HFFc6 (cell line): ENCODE measurements at regions not wholly inside any gene's neighbourhood (a gene's known extent, or its start where the extent isn't known, plus 50 kb on each side); places are given as distances from the start of the nearest gene placed in this dataset.

Experiments
- DNase-seq: peaks from one replicate; pipeline ENCODE4 v3.0.0-alpha.2; 2018
- H3K27ac Mint-ChIP-seq: 2 replicates; pipeline ENCODE4 v1.8.0; 2020; ENCODE audit warnings: mild to moderate bottlenecking, mixed read lengths
- H3K27me3 Mint-ChIP-seq: 2 replicates; pipeline ENCODE4 v1.8.0; 2021; ENCODE audit warnings: mild to moderate bottlenecking, moderate library complexity, mixed read lengths; ENCODE audit not compliant: insufficient read depth
- H3K36me3 Mint-ChIP-seq: 2 replicates; pipeline ENCODE4 v1.8.0; 2021; ENCODE audit warnings: low read depth, mixed read lengths
- H3K4me1 Mint-ChIP-seq: 2 replicates; pipeline ENCODE4 v1.8.0; 2020; ENCODE audit warnings: low read depth, mixed read lengths
- H3K4me3 Mint-ChIP-seq: 2 replicates; pipeline ENCODE4 v1.8.0; 2020; ENCODE audit warnings: mild to moderate bottlenecking, moderate library complexity, mixed read lengths
- H3K9me3 Mint-ChIP-seq: 2 replicates; pipeline ENCODE4 v1.8.0; 2020; ENCODE audit warnings: mild to moderate bottlenecking, mixed read lengths
- CTCF ChIP-seq: fragments of 200-600 bp; sonication (generic); IDR thresholded peaks from 2 replicates; pipeline ENCODE4 v1.5.0; 2021; ENCODE audit warnings: antibody characterized with exemption, mild to moderate bottlenecking

GRCh38 chr5:61215996-61216395 lies 53.7 kb upstream of the SMIM15 start:
- Mint-ChIP-seq H3K36me3 (no peaks in the 10 kb centered on the region), H3K27ac (no peak overlapping the region), H3K9me3 (no peaks in the 10 kb centered on the region), H3K4me3 (no peak overlapping the region), H3K4me1 (no peaks in the 10 kb centered on the region), H3K27me3 (peaks cover 3% of the 10 kb centered on the region)
- no peak for TF ChIP-seq CTCF
- DNase-seq: no peak

DNA sequence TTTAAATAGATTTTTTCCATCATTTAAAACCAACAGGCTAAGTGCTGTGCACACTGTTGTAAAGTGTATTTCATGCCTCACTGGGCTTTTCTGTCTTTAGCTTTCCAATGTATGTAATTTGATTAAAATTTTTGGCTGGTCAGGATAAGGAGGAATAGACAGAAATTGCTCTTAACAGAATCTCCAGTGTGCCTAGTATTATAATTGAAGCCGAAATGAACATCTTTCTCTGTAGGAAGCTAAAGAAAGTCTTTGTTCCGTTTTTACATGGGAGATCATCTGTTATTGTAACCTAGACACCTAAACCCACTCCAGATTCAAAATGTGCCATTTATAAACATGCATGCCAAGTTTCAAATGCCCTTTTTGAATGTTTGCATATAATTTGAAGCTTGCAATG lies 54.5 kb upstream of the SMIM15 start:
- TF ChIP-seq CTCF: no peak
- Mint-ChIP-seq H3K4me3 (no peak overlapping the region), H3K4me1 (no peaks in the 10 kb centered on the region), H3K27me3 (peaks cover 3% of the 10 kb centered on the region), H3K9me3 (no peaks in the 10 kb centered on the region), H3K27ac (no peak overlapping the region), H3K36me3 (no peaks in the 10 kb centered on the region)
- no peak for DNase-seq

DNA sequence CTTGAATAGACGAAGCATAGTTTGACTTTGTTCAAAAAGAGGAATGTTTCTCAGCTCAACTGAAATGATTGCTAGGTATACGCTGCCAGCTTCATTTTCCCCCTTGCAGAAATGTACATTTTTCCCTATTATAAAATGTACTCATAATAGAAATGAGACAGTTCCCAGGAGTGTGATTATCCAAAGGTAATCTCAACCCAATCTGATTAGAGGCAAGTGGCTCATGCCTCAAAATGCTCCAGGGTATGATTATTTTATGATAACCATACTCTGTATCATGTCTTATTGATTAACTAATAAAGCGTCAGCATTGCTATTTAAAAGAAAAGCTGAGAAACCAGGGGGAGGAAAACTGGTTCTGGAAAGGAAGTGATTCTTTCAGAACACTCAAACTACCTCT lies 54.9 kb upstream of the SMIM15 start:
- Mint-ChIP-seq H3K27me3 (peaks cover 4% of the 10 kb centered on the region), H3K4me1 (no peaks in the 10 kb centered on the region), H3K9me3 (no peaks in the 10 kb centered on the region), H3K4me3 (no peak overlapping the region), H3K27ac (no peak overlapping the region), H3K36me3 (no peaks in the 10 kb centered on the region)
- DNase-seq: no peak
- no peak for TF ChIP-seq CTCF

DNA sequence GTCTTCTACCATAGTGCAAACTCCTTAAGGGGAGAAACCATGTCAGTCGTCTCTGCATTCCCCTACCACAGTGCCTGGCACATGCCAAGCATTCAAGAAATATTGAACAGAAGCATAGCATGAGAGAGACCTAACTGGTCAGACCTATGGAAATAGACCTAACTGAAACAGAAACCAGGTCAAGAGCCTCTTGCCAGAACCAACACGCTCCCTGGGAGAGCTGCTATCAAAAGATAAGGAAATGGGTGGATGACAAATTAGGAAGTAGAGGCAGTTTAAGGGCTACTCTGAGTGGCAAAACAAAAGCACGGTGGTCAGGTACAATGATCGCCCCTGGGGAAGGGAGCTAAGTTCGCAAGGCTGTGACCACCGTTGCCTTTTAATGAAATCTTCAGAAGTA lies 66.0 kb upstream of the SMIM15 start:
- H3K36me3 Mint-ChIP-seq: no peaks in the 10 kb centered on the region; the same call in 1 of the 2 replicates
- H3K4me1 Mint-ChIP-seq: peaks cover 13% of the 10 kb centered on the region
- no peak for DNase-seq
- no peak for TF ChIP-seq CTCF
- peaks cover 2% of the 10 kb centered on the region; the same call in 1 of the 2 replicates for H3K27me3 Mint-ChIP-seq
- no peaks in the 10 kb centered on the region for H3K9me3 Mint-ChIP-seq
- H3K27ac Mint-ChIP-seq: no peak overlapping the region
- H3K4me3 Mint-ChIP-seq: no peak overlapping the region

- Mint-ChIP-seq H3K4me3 (no peak overlapping the region), H3K36me3 (no peaks in the 10 kb centered on the region; the same call in 1 of the 2 replicates), H3K9me3 (no peaks in the 10 kb centered on the region), H3K27me3 (peaks cover 2% of the 10 kb centered on the region; the same call in 1 of the 2 replicates), H3K27ac (no peak overlapping the region), H3K4me1 (peaks cover 13% of the 10 kb centered on the region)
- TF ChIP-seq CTCF: no peak
- no peak for DNase-seq
These were observed 66.5 kb upstream of the SMIM15 start for GRCh38 chr5:61228691-61229280.
